ENCODE measurements at regions not wholly inside any gene's neighbourhood (a gene's known extent, or its start where the extent isn't known, plus 50 kb on each side); places are given as distances from the start of the nearest gene placed in this dataset.

DNA sequence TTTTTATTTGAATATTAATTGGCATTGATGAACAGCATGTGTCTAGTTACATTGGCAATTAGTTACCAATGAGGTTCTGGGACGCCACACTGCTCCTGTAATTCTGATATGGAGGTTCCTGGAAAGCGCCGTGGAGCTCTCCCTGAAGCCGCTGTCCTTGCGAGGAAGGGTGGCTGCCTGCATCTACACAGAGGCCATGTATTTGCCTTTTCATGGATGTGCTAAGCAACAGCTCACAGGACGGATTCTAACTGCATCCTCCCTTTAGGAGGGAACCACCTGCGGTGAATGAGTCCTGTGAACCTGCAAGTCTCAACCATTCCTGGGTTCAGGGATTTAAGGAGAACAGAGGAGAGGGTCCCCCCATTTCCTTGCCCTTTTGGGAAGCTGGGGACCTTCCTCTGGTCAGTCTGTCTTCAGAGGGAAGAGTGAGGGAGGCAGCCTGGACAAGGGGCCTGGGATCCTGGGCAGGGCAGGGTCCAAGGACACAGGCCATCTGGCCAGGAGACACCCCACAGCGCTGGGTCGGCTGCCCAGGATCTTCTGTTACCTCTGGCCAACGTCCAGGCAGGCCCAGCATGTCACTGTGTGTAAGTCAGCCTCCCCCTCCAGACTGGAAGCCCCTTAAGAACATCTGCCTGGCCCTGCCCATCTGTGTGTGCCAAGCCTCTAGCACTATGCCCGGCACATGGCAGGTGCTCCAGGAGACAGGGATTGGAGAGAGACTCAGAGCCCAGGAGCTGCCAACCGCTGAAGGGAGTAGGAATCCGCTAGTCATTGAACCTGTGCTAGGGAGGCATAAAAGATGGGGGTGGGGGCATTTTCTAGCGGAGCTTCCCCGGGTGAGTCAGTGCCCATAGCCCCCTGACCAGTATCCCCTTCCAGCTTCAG, 314.1 kb upstream of the TNRC6C start:
- TF ChIP-seq, protein P1, sequence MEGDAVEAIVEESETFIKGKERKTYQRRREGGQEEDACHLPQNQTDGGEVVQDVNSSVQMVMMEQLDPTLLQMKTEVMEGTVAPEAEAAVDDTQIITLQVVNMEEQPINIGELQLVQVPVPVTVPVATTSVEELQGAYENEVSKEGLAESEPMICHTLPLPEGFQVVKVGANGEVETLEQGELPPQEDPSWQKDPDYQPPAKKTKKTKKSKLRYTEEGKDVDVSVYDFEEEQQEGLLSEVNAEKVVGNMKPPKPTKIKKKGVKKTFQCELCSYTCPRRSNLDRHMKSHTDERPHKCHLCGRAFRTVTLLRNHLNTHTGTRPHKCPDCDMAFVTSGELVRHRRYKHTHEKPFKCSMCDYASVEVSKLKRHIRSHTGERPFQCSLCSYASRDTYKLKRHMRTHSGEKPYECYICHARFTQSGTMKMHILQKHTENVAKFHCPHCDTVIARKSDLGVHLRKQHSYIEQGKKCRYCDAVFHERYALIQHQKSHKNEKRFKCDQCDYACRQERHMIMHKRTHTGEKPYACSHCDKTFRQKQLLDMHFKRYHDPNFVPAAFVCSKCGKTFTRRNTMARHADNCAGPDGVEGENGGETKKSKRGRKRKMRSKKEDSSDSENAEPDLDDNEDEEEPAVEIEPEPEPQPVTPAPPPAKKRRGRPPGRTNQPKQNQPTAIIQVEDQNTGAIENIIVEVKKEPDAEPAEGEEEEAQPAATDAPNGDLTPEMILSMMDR (conservative IDR thresholded peaks at IDR 0.05) = no peak
- TF ChIP-seq ZFX (IDR thresholded peaks at IDR 0.05) = no peak

All from C4-2B (cell line).